Loucy (cell line): ENCODE measurements at regions not wholly inside any gene's neighbourhood (a gene's known extent, or its start where the extent isn't known, plus 50 kb on each side); places are given as distances from the start of the nearest gene placed in this dataset.
"Not testable (repeated sequence)": the region's sequence is repeated elsewhere in the genome, so short reads cannot be mapped to it uniquely, and the experiment has no call there.

Experiments used
- CTCF ChIP-seq: fragments of 200-600 bp; sonication (generic); conservative IDR thresholded peaks from 2 replicates; pipeline ENCODE4 v1.5.1; 2014; ENCODE audit warnings: mild to moderate bottlenecking, antibody characterized with exemption, low read length
- EZH2phosphoT487 ChIP-seq: fragments of 200-600 bp; IDR thresholded peaks from 2 replicates; pipeline ENCODE4 v1.6.1; 2018; ENCODE audit warnings: antibody characterized with exemption, mild to moderate bottlenecking, moderate library complexity, borderline replicate concordance

GRCh38 chr7:76144664-76145270 lies 56.9 kb upstream of the SRRM3 start:
- not testable (repeated sequence) for TF ChIP-seq CTCF, EZH2phosphoT487
